ENCODE measurements at regions not wholly inside any gene's neighbourhood (a gene's known extent, or its start where the extent isn't known, plus 50 kb on each side); places are given as distances from the start of the nearest gene placed in this dataset.

GRCh38 chr1:186566140-186566855 is 105.4 kb upstream of the PDC start:
- no peak for TF ChIP-seq CTCF (IDR thresholded peaks at IDR 0.05)
- TF ChIP-seq EP300 (IDR thresholded peaks at IDR 0.05), result no peak

Data from ovary (tissue), 3 donors.